ENCODE measurements at regions not wholly inside any gene's neighbourhood (a gene's known extent, or its start where the extent isn't known, plus 50 kb on each side); places are given as distances from the start of the nearest gene placed in this dataset.

GRCh38 chr1:34276606-34277005 lies 99.9 kb downstream of the C1orf94 start:
- no peak for TF ChIP-seq CTCF (conservative IDR thresholded peaks at IDR 0.05; ENCODE audit: low read depth in 2 of 2)
- no peak for TF ChIP-seq REST (IDR thresholded peaks at IDR 0.05; ENCODE audit: unreplicated experiment)

Data from GM23338 (cell line).